GM19455 (cell line): ENCODE measurements at regions not wholly inside any gene's neighbourhood (a gene's known extent, or its start where the extent isn't known, plus 50 kb on each side); places are given as distances from the start of the nearest gene placed in this dataset.
"Not testable (repeated sequence)": the region's sequence is repeated elsewhere in the genome, so short reads cannot be mapped to it uniquely, and the experiment has no call there.

Experiments
- ATAC-seq: cut with Tn5 transposase; IDR thresholded peaks from one replicate; pipeline ENCODE4 v1.9.1; 2021; ENCODE audit not compliant: unreplicated experiment

GRCh38 chr2:129922571-129923264, 56.7 kb upstream of the RAB6C start:
- no peak for ATAC-seq

DNA sequence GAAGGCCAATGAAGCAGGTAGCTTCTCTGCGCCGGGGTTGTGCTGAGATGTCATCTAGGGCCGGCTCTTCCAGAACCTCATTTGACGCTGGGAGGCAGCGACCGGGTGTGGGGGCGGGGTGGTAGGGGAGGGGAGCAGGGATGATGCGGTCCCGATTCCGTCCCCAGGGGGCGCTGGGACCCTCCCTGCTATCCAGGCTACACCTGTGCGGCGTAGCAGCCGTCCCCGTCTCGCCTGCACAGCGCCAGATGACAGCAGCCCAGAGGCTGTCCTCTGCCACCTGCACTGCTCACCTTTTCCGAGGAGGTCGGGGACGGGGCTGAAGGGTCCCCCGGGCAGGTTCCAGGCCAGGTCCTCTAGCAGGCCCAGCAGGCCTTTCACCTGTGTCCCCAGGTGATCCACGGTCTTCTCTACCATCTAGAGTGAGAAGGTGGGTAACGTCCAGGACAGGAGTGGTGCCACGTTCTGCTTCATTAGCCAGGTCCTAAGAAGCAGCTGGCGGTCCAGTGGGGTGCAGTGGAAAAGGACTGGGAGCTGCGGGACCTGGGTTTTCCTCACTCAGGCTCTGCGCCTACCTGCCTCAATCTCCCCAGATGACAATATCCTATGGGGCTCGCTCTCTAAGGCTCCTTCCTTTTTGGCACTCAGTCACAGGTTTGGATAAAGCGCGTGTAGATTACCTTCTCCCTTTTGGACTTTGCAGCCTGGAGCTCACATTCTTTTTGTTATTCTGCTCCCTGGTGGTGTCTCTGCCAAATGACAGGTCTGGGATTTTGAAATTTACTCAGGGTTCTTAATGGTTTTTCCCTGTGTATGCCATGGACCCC, 56.0 kb upstream of the RAB6C start:
- no peak for ATAC-seq

GRCh38 chr2:129924115-129924514, 55.4 kb upstream of the RAB6C start:
- not testable (repeated sequence) for ATAC-seq

GRCh38 chr2:129925381-129925780, 54.1 kb upstream of the RAB6C start:
- ATAC-seq = no peak

GRCh38 chr2:129927696-129928095, 51.8 kb upstream of the RAB6C start:
- no peak for ATAC-seq

GRCh38 chr2:129929321-129930290, 49.9 kb upstream of the RAB6C start:
- ATAC-seq = no peak
